ENCODE measurements at regions not wholly inside any gene's neighbourhood (a gene's known extent, or its start where the extent isn't known, plus 50 kb on each side); places are given as distances from the start of the nearest gene placed in this dataset.

DNA sequence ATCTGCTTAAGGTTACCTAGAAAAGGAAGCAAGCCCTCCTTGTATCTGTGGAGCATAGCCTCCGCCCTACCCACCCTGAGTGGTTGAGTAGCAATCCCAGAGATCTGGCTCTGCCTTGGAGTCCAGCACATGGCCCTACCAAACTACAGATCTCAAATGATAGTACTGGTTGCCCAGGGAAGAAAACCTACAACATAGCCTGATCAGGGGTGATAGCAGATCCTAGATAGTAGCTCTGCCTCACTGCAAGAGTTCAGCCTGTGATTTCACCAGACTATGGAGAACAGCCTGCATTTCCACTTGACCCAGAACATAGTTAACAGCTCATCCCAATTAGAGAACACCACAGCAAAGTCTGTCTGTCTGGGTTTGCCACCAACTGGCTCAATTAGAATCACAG lies 279.5 kb downstream of the ETNK1 start:
- H3K36me3 Mint-ChIP-seq (ENCODE audit: low read depth), result no peaks in the 10 kb centered on the region
- DNase-seq (no peak), ATAC-seq (no peak)
- TF ChIP-seq, protein P1, sequence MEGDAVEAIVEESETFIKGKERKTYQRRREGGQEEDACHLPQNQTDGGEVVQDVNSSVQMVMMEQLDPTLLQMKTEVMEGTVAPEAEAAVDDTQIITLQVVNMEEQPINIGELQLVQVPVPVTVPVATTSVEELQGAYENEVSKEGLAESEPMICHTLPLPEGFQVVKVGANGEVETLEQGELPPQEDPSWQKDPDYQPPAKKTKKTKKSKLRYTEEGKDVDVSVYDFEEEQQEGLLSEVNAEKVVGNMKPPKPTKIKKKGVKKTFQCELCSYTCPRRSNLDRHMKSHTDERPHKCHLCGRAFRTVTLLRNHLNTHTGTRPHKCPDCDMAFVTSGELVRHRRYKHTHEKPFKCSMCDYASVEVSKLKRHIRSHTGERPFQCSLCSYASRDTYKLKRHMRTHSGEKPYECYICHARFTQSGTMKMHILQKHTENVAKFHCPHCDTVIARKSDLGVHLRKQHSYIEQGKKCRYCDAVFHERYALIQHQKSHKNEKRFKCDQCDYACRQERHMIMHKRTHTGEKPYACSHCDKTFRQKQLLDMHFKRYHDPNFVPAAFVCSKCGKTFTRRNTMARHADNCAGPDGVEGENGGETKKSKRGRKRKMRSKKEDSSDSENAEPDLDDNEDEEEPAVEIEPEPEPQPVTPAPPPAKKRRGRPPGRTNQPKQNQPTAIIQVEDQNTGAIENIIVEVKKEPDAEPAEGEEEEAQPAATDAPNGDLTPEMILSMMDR (IDR thresholded peaks at IDR 0.05), result no peak
- H3K27ac Mint-ChIP-seq, result no peak overlapping the region
- no peaks in the 10 kb centered on the region for H3K4me1 Mint-ChIP-seq (ENCODE audit: low read depth)
- intact Hi-C loops (cut with micrococcal nuclease), result no loop called here
- no peak overlapping the region for H3K4me3 Mint-ChIP-seq
- ChIA-PET POLR2A (no interaction called here), CTCF (no interaction called here)
- no peaks in the 10 kb centered on the region for H3K9me3 Mint-ChIP-seq
- H3K27me3 Mint-ChIP-seq, result no peaks in the 10 kb centered on the region

DNA sequence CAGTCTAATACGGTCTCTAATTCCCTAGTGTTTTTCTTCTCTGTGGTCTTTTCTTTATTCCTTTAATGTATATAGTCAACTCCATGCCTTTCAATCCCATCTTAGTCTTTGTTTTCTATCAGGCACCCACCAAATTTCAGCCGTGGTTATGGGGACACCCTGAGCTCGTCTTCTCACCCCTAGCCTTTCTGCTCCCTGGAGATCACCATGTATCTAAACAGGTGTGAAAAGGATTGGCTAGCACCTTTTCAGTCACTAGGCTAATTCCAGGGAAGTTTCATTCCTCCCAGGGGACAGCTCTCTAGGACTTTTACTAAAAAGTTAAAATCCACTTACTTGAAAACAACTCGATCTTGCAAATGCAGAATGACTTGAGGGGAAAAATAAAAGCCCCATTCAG lies 291.3 kb downstream of the ETNK1 start:
- DNase-seq, result no peak
- Mint-ChIP-seq H3K27me3 (no peaks in the 10 kb centered on the region), H3K9me3 (no peaks in the 10 kb centered on the region), H3K4me3 (no peak overlapping the region), H3K36me3 (ENCODE audit: low read depth) (no peaks in the 10 kb centered on the region), H3K4me1 (ENCODE audit: low read depth) (no peaks in the 10 kb centered on the region), H3K27ac (no peak overlapping the region)
- ChIA-PET POLR2A (no interaction called here), CTCF (no interaction called here)
- intact Hi-C loops (cut with micrococcal nuclease), result no loop called here
- ATAC-seq, result no peak
- TF ChIP-seq, protein P1 (IDR thresholded peaks at IDR 0.05), result no peak

DNA sequence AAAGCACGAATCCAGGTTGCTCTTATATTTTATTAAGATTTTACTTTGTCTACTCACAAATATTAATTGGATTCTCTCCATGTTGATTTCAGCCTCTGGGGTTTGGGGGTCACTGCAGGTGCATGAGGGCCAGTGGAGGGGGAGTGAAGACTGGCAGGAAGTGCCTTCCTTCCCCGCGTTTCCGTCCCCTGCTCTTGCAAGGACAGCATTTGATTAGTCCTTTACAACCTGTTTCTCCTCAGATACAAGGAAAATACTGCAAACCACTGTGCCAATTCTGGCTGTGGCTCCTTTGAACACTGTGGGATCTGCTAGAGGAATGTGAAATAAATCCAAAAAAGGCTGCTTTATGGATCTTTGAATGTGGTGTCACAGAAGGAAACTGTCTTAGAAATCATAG lies 291.8 kb downstream of the ETNK1 start:
- no peak for ATAC-seq
- ChIA-PET CTCF (no interaction called here), POLR2A (no interaction called here)
- no peaks in the 10 kb centered on the region for H3K27me3 Mint-ChIP-seq
- TF ChIP-seq, protein P1 (IDR thresholded peaks at IDR 0.05), result no peak
- no peak for DNase-seq
- intact Hi-C loops (cut with micrococcal nuclease), result no loop called here
- no peaks in the 10 kb centered on the region for H3K9me3 Mint-ChIP-seq
- no peak overlapping the region for H3K4me3 Mint-ChIP-seq
- H3K27ac Mint-ChIP-seq, result no peak overlapping the region
- H3K4me1 Mint-ChIP-seq (ENCODE audit: low read depth), result no peaks in the 10 kb centered on the region
- no peaks in the 10 kb centered on the region for H3K36me3 Mint-ChIP-seq (ENCODE audit: low read depth)

DNA sequence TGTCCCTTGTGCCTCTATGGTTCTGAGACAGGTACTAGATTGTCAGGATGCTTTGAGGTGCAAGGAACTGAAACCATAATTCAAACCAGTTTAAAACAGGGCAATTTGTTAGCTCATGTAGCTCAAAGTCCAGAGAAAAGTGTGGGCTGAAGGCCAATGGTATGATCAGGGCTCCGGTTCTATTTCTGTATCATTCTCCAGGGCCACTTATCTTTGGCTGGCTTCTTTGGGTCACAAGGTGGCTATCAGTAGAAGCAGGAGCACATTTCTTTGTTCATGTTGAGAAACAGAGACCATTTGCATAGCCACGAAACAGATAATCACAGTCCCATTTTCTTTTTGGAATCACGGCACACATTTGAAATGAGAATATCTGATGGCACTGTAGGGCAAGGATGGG lies 294.9 kb downstream of the ETNK1 start:
- no peak overlapping the region for H3K4me3 Mint-ChIP-seq
- CTCF ChIA-PET, result no interaction called here
- intact Hi-C loops (cut with micrococcal nuclease), result no loop called here
- no peaks in the 10 kb centered on the region for H3K9me3 Mint-ChIP-seq
- TF ChIP-seq, protein P1 (IDR thresholded peaks at IDR 0.05), result no peak
- H3K4me1 Mint-ChIP-seq (ENCODE audit: low read depth), result no peaks in the 10 kb centered on the region
- H3K36me3 Mint-ChIP-seq (ENCODE audit: low read depth), result no peaks in the 10 kb centered on the region
- no peak overlapping the region for H3K27ac Mint-ChIP-seq
- ATAC-seq (no peak), DNase-seq (no peak)
- H3K27me3 Mint-ChIP-seq, result no peaks in the 10 kb centered on the region
- POLR2A ChIA-PET, result no interaction called here

DNA sequence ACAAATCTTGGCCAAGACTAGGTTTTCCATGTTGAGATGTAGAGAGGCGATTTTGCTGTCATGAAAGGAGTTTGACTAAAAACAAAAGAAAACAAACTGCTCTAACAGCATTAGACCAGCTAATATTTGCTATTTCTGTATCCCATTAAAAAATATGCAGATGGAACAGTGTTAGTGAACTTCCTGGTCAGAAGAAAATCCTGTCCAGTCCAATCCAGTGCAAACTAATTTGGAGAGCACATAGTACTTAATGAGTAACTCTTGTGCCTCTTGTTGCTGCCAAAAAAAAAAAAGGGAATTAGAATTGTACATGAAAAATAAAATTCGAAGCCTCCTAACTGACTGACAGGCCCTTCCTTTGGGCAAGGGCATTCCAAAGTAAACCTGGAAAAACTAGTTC lies 298.8 kb downstream of the ETNK1 start:
- no peak overlapping the region for H3K27ac Mint-ChIP-seq
- DNase-seq (no peak), ATAC-seq (no peak)
- POLR2A ChIA-PET, result no interaction called here
- no peak overlapping the region for H3K4me3 Mint-ChIP-seq
- CTCF ChIA-PET, result no interaction called here
- H3K36me3 Mint-ChIP-seq (ENCODE audit: low read depth), result no peaks in the 10 kb centered on the region
- H3K9me3 Mint-ChIP-seq, result no peaks in the 10 kb centered on the region
- TF ChIP-seq, protein P1 (IDR thresholded peaks at IDR 0.05), result no peak
- no peaks in the 10 kb centered on the region for H3K27me3 Mint-ChIP-seq
- H3K4me1 Mint-ChIP-seq (ENCODE audit: low read depth), result no peaks in the 10 kb centered on the region
- intact Hi-C loops (cut with micrococcal nuclease), result no loop called here
